HepG2 (cell line): ENCODE measurements at regions not wholly inside any gene's neighbourhood (a gene's known extent, or its start where the extent isn't known, plus 50 kb on each side); places are given as distances from the start of the nearest gene placed in this dataset.

Experiments used
- NFE2L1 ChIP-seq: sonication (generic); formaldehyde crosslinking; IDR thresholded peaks from 2 replicates; pipeline ENCODE4 v1.4.0; 2020; ENCODE audit warnings: missing genetic modification reagents, mild to moderate bottlenecking, borderline replicate concordance
- POLR2A ChIP-seq, 2 experiments: IDR thresholded peaks; 2 replicates each; pipeline ENCODE4 v1.6.1; 2011; ENCODE audit warnings: low read depth in 2 of 2, low read length in 2 of 2, mild to moderate bottlenecking in 1 of 2, moderate library complexity in 1 of 2; ENCODE audit not compliant: insufficient read depth in 1 of 2
- POLR2AphosphoS5 ChIP-seq: IDR thresholded peaks from 2 replicates; pipeline ENCODE4 v1.6.1; 2012; ENCODE audit warnings: low read depth, low read length
- RAD21 ChIP-seq: fragments of 450-650 bp; formaldehyde crosslinking; IDR thresholded peaks from 2 replicates; pipeline ENCODE4 v1.5.0; 2020; ENCODE audit warnings: mild to moderate bottlenecking
- ZBTB7A ChIP-seq: sonication (generic); formaldehyde crosslinking; IDR thresholded peaks from 2 replicates; pipeline ENCODE4 v1.8.0; 2022; ENCODE audit warnings: mild to moderate bottlenecking, missing genetic modification reagents
- ZNF121 ChIP-seq: sonication (generic); formaldehyde crosslinking; IDR thresholded peaks from 2 replicates; pipeline ENCODE4 v1.5.0; 2020; ENCODE audit warnings: mild to moderate bottlenecking, missing genetic modification reagents
- ZNF407 ChIP-seq: sonication (generic); formaldehyde crosslinking; IDR thresholded peaks from one replicate; pipeline ENCODE4 v1.5.1; 2020; ENCODE audit warnings: mild to moderate bottlenecking, missing genetic modification reagents; ENCODE audit errors: not compliant biosample characterization
- ZNF549 ChIP-seq: sonication (generic); formaldehyde crosslinking; IDR thresholded peaks from 2 replicates; pipeline ENCODE4 v1.5.0; 2020; ENCODE audit warnings: missing genetic modification reagents
- ZNF564 ChIP-seq: sonication (generic); formaldehyde crosslinking; IDR thresholded peaks from 2 replicates; pipeline ENCODE4 v1.8.1; 2023; ENCODE audit warnings: mild to moderate bottlenecking, missing genetic modification reagents
- TF ChIP-seq, protein P1 (sequence below), 2 experiments: IDR thresholded peaks; 2 replicates each; pipeline ENCODE4 v1.6.1; 2011 to 2012; ENCODE audit warnings: low read length in 2 of 2, borderline replicate concordance in 1 of 2, low read depth in 1 of 2, mild to moderate bottlenecking in 1 of 2, moderate library complexity in 1 of 2
- TF ChIP-seq, protein P2 (sequence below): sonication (generic); formaldehyde crosslinking; IDR thresholded peaks from 2 replicates; pipeline ENCODE4 v1.5.0; 2020; ENCODE audit warnings: mild to moderate bottlenecking, missing genetic modification reagents, moderate library complexity
- TF ChIP-seq, protein P3 (sequence below): sonication (generic); formaldehyde crosslinking; IDR thresholded peaks from 2 replicates; pipeline ENCODE4 v1.8.1; 2023; ENCODE audit warnings: missing genetic modification reagents, inconsistent platforms, borderline replicate concordance
- TF ChIP-seq, protein P4 (sequence below): sonication (generic); formaldehyde crosslinking; IDR thresholded peaks from 2 replicates; pipeline ENCODE4 v1.4.0; 2020; ENCODE audit warnings: mild to moderate bottlenecking, low read depth, missing genetic modification reagents

DNA sequence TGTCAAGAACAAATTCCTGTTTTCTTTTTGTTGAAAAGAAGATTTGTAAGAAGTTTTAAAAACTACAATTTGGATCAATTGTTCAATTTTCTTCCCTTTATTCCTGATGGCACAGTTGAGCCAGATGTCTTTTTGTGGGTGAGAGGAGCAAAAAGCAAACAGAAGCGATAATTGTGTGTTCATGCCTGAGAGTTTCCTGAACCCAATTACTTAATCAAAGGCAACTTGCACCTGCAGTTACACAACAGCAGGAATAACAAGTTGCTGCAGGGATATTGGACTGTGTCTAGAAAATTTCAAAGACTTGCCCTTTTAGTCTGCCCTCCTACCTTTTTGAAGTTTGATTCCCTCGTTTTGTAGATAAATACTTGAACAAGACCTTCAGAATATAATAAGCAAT lies 383.6 kb downstream of the DSEL start:
- TF ChIP-seq, protein P1, sequence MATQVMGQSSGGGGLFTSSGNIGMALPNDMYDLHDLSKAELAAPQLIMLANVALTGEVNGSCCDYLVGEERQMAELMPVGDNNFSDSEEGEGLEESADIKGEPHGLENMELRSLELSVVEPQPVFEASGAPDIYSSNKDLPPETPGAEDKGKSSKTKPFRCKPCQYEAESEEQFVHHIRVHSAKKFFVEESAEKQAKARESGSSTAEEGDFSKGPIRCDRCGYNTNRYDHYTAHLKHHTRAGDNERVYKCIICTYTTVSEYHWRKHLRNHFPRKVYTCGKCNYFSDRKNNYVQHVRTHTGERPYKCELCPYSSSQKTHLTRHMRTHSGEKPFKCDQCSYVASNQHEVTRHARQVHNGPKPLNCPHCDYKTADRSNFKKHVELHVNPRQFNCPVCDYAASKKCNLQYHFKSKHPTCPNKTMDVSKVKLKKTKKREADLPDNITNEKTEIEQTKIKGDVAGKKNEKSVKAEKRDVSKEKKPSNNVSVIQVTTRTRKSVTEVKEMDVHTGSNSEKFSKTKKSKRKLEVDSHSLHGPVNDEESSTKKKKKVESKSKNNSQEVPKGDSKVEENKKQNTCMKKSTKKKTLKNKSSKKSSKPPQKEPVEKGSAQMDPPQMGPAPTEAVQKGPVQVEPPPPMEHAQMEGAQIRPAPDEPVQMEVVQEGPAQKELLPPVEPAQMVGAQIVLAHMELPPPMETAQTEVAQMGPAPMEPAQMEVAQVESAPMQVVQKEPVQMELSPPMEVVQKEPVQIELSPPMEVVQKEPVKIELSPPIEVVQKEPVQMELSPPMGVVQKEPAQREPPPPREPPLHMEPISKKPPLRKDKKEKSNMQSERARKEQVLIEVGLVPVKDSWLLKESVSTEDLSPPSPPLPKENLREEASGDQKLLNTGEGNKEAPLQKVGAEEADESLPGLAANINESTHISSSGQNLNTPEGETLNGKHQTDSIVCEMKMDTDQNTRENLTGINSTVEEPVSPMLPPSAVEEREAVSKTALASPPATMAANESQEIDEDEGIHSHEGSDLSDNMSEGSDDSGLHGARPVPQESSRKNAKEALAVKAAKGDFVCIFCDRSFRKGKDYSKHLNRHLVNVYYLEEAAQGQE (IDR thresholded peaks at IDR 0.05; ENCODE audit: borderline replicate concordance in 1 of 2, low read depth in 1 of 2, low read length in 2 of 2) = no peak
- TF ChIP-seq ZNF121 (CRISPR knock-in tag) = no peak
- no peak for TF ChIP-seq ZNF564 (CRISPR knock-in tag)
- TF ChIP-seq, protein P2, sequence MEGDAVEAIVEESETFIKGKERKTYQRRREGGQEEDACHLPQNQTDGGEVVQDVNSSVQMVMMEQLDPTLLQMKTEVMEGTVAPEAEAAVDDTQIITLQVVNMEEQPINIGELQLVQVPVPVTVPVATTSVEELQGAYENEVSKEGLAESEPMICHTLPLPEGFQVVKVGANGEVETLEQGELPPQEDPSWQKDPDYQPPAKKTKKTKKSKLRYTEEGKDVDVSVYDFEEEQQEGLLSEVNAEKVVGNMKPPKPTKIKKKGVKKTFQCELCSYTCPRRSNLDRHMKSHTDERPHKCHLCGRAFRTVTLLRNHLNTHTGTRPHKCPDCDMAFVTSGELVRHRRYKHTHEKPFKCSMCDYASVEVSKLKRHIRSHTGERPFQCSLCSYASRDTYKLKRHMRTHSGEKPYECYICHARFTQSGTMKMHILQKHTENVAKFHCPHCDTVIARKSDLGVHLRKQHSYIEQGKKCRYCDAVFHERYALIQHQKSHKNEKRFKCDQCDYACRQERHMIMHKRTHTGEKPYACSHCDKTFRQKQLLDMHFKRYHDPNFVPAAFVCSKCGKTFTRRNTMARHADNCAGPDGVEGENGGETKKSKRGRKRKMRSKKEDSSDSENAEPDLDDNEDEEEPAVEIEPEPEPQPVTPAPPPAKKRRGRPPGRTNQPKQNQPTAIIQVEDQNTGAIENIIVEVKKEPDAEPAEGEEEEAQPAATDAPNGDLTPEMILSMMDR (CRISPR knock-in tag) = no peak
- TF ChIP-seq, protein P3, sequence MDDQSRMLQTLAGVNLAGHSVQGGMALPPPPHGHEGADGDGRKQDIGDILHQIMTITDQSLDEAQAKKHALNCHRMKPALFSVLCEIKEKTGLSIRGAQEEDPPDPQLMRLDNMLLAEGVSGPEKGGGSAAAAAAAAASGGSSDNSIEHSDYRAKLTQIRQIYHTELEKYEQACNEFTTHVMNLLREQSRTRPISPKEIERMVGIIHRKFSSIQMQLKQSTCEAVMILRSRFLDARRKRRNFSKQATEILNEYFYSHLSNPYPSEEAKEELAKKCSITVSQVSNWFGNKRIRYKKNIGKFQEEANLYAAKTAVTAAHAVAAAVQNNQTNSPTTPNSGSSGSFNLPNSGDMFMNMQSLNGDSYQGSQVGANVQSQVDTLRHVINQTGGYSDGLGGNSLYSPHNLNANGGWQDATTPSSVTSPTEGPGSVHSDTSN (CRISPR knock-in tag) = no peak
- TF ChIP-seq ZBTB7A (CRISPR knock-in tag) = no peak
- TF ChIP-seq POLR2AphosphoS5 = no peak
- TF ChIP-seq ZNF407 = no peak
- TF ChIP-seq RAD21 = no peak
- TF ChIP-seq ZNF549 (CRISPR knock-in tag) = no peak
- TF ChIP-seq, protein P4, sequence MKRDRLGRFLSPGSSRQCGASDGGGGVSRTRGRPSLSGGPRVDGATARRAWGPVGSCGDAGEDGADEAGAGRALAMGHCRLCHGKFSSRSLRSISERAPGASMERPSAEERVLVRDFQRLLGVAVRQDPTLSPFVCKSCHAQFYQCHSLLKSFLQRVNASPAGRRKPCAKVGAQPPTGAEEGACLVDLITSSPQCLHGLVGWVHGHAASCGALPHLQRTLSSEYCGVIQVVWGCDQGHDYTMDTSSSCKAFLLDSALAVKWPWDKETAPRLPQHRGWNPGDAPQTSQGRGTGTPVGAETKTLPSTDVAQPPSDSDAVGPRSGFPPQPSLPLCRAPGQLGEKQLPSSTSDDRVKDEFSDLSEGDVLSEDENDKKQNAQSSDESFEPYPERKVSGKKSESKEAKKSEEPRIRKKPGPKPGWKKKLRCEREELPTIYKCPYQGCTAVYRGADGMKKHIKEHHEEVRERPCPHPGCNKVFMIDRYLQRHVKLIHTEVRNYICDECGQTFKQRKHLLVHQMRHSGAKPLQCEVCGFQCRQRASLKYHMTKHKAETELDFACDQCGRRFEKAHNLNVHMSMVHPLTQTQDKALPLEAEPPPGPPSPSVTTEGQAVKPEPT (CRISPR knock-in tag) = no peak
- TF ChIP-seq POLR2A (IDR thresholded peaks at IDR 0.05; ENCODE audit: insufficient read depth in 1 of 2, low read depth in 2 of 2, low read length in 2 of 2) = no peak
- TF ChIP-seq NFE2L1 = no peak
